ENCODE measurements at regions not wholly inside any gene's neighbourhood (a gene's known extent, or its start where the extent isn't known, plus 50 kb on each side); places are given as distances from the start of the nearest gene placed in this dataset.

DNA sequence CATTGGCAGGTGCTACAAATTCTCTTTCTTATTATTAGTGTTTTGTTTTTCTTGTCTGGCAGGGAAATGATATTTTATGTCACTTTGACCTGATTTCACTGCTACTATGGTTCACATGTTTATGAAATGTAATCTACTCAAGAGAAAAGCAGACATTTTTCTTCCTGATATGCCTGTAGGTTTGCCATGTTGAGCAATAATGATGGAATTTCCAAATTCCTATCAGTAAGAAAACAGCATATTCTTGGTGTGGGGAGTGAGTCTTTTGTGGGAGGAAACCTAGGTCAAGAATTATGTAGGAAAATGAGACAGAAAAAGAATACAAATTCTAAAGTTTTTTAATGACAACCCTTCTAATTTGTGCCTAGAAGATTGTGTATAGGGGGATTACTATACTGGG, 356.4 kb downstream of the SLC4A3 start:
- TF ChIP-seq, protein P1, sequence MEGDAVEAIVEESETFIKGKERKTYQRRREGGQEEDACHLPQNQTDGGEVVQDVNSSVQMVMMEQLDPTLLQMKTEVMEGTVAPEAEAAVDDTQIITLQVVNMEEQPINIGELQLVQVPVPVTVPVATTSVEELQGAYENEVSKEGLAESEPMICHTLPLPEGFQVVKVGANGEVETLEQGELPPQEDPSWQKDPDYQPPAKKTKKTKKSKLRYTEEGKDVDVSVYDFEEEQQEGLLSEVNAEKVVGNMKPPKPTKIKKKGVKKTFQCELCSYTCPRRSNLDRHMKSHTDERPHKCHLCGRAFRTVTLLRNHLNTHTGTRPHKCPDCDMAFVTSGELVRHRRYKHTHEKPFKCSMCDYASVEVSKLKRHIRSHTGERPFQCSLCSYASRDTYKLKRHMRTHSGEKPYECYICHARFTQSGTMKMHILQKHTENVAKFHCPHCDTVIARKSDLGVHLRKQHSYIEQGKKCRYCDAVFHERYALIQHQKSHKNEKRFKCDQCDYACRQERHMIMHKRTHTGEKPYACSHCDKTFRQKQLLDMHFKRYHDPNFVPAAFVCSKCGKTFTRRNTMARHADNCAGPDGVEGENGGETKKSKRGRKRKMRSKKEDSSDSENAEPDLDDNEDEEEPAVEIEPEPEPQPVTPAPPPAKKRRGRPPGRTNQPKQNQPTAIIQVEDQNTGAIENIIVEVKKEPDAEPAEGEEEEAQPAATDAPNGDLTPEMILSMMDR (IDR thresholded peaks at IDR 0.05; ENCODE audit: low read depth, low read length, poor library complexity, severe bottlenecking) = no peak
- TF ChIP-seq EZH2phosphoT487 (IDR thresholded peaks at IDR 0.05; ENCODE audit: borderline replicate concordance, low read length) = no peak
